ENCODE measurements at regions not wholly inside any gene's neighbourhood (a gene's known extent, or its start where the extent isn't known, plus 50 kb on each side); places are given as distances from the start of the nearest gene placed in this dataset.

DNA sequence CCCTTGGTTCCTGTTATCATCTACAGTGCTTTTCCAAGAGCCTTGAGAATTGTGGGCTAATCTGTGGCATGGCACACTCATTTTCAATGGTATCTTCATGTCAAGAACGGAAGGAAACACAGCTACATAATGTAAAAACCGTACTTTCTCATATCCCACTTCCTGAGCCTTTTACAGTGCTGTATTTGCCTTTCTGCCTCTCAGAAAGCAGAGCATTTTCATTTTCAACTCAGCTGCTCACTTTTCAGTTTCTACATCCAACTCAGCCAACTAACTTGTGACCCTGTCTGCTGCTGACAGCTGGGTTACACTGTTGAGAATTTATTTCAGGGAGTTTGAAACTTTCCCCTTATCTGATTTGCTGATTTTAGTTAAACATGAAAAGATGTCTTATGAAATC, 875.8 kb upstream of the KCND2 start:
- Mint-ChIP-seq H3K9me3 (peaks cover 0 to 4% (median 0%) of the 10 kb centered on the region in 7 donors), H3K4me3 (no peak overlapping the region), H3K36me3 (no peaks in the 10 kb centered on the region), H3K27me3 (no peaks in the 10 kb centered on the region), H3K4me1 (no peaks in the 10 kb centered on the region), H3K27ac (no peak overlapping the region)
- no peak for ATAC-seq (ENCODE audit: low read depth in 2 of 2)
- DNase-seq: no peak

DNA sequence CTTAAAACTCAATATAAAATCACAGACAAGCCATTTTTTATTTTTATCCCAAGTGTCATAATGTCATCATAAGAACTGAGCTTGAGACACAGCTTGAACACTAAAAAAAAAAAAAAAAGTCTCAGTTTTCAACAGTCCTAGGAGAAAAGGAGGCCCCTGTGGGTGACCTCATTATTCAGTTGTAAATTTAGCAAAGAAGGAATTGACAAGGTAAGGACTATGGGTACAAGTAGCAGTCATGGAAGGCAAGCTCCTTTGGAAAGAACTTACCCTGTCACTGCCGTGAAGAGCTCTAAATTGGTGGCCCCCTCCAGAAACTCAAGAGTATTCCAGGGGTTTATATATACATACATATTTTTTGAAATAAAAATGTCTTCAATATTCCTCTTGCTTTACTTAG, 864.4 kb upstream of the KCND2 start:
- DNase-seq (no peak), ATAC-seq (ENCODE audit: low read depth in 2 of 2) (no peak)
- Mint-ChIP-seq H3K9me3 (peaks cover 0 to 14% (median 4%) of the 10 kb centered on the region in 7 donors), H3K4me3 (no peak overlapping the region), H3K27me3 (no peaks in the 10 kb centered on the region), H3K27ac (no peak overlapping the region), H3K4me1 (no peaks in the 10 kb centered on the region), H3K36me3 (no peaks in the 10 kb centered on the region)

- Mint-ChIP-seq H3K9me3 (peaks cover 0 to 14% (median 4%) of the 10 kb centered on the region in 7 donors), H3K27me3 (no peaks in the 10 kb centered on the region), H3K4me3 (no peak overlapping the region), H3K4me1 (no peaks in the 10 kb centered on the region), H3K36me3 (no peaks in the 10 kb centered on the region), H3K27ac (no peak overlapping the region)
- ATAC-seq (ENCODE audit: low read depth in 2 of 2) (no peak), DNase-seq (no peak)
These were observed 859.6 kb upstream of the KCND2 start for GRCh38 chr7:119413314-119413805.

DNA sequence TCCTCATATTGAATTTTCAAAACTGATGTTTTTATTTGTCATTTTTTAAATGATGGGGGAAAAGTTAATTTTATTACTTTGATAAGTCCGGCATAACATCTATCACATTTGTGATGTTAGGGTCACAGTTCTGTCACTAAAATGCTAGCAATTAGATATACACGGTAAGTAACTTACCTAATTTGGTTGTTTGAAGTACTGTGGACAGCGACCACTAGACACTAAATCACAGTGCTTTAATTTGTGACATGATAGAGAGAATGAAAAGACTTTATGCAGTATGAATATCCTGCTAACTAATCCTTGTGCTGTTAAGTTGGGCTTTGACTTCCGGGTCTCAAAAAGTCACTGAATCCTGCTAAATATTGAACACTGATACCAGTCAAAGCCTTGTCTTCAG, 857.3 kb upstream of the KCND2 start:
- ATAC-seq (ENCODE audit: low read depth in 2 of 2): no peak
- Mint-ChIP-seq H3K4me1 (no peaks in the 10 kb centered on the region), H3K9me3 (peaks cover 0 to 17% (median 4%) of the 10 kb centered on the region in 7 donors), H3K27me3 (no peaks in the 10 kb centered on the region), H3K27ac (no peak overlapping the region), H3K36me3 (no peaks in the 10 kb centered on the region), H3K4me3 (no peak overlapping the region)
- no peak for DNase-seq

DNA sequence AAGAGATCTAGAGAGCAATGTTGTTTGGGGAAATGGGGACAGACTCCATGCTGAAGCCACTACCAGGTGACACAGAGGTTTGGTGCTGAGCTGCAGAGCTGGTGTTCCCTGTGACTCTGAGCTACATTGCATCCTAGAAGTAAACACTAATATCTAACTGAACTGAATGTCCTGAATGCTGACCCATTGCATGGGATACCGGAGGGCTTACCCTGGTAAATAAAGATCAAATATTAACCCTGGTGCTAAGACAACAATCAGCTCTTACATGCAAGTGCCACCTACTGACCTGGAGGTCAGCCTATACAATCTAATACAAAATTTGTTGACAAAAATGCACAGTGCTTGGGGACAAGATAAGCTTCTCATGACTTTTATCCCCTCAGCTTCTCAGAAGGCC, 851.3 kb upstream of the KCND2 start:
- H3K4me3 Mint-ChIP-seq: no peak overlapping the region
- no peak for ATAC-seq (ENCODE audit: low read depth in 2 of 2)
- no peak overlapping the region for H3K27ac Mint-ChIP-seq
- no peak for DNase-seq
- peaks cover 0 to 9% (median 2%) of the 10 kb centered on the region in 7 donors for H3K9me3 Mint-ChIP-seq
- H3K36me3 Mint-ChIP-seq: no peaks in the 10 kb centered on the region
- H3K4me1 Mint-ChIP-seq: no peaks in the 10 kb centered on the region
- H3K27me3 Mint-ChIP-seq: no peaks in the 10 kb centered on the region

- ATAC-seq (ENCODE audit: low read depth in 2 of 2) (no peak), DNase-seq (no peak)
- Mint-ChIP-seq H3K4me1 (no peaks in the 10 kb centered on the region), H3K27ac (no peak overlapping the region), H3K4me3 (no peak overlapping the region), H3K27me3 (no peaks in the 10 kb centered on the region), H3K9me3 (peaks cover 0 to 20% (median 10%) of the 10 kb centered on the region in 7 donors), H3K36me3 (no peaks in the 10 kb centered on the region)
These were observed 836.1 kb upstream of the KCND2 start for GRCh38 chr7:119436882-119437281.

DNA sequence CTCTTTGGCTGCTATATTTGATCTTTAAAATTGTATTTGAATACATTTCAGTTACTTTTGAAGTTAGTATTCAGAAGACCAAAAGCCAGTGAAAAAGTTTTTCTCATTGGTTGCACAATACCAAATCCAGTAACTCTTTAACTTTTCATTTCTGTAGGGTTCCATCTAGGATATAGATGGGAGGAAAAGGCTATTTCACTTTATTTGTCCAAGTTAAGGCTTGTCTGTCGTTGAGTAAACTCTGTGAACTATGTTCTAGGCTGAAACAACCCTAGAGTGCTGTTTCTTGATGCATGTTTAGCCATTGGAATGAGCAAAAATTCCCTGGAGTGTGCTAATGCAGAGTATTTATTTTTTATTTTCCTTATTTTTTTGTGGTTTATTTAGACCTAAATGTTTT, 834.7 kb upstream of the KCND2 start:
- no peaks in the 10 kb centered on the region for H3K4me1 Mint-ChIP-seq
- no peaks in the 10 kb centered on the region for H3K36me3 Mint-ChIP-seq
- no peak overlapping the region for H3K27ac Mint-ChIP-seq
- H3K4me3 Mint-ChIP-seq: no peak overlapping the region
- H3K27me3 Mint-ChIP-seq: no peaks in the 10 kb centered on the region
- H3K9me3 Mint-ChIP-seq: peaks cover 0 to 20% (median 7%) of the 10 kb centered on the region in 7 donors
- DNase-seq (no peak), ATAC-seq (ENCODE audit: low read depth in 2 of 2) (no peak)

- Mint-ChIP-seq H3K36me3 (no peaks in the 10 kb centered on the region), H3K27ac (no peak overlapping the region), H3K27me3 (no peaks in the 10 kb centered on the region), H3K4me3 (no peak overlapping the region), H3K4me1 (no peaks in the 10 kb centered on the region), H3K9me3 (peaks cover 0 to 18% (median 7%) of the 10 kb centered on the region in 7 donors)
- ATAC-seq (ENCODE audit: low read depth in 2 of 2): no peak
- DNase-seq: no peak
These were observed 833.8 kb upstream of the KCND2 start for GRCh38 chr7:119439192-119439591.

GRCh38 chr7:119452401-119452800, 820.6 kb upstream of the KCND2 start:
- Mint-ChIP-seq H3K36me3 (no peaks in the 10 kb centered on the region), H3K27me3 (no peaks in the 10 kb centered on the region), H3K4me1 (no peaks in the 10 kb centered on the region), H3K27ac (no peak overlapping the region), H3K9me3 (peaks cover 0 to 4% (median 0%) of the 10 kb centered on the region in 7 donors), H3K4me3 (no peak overlapping the region)
- DNase-seq (no peak), ATAC-seq (ENCODE audit: low read depth in 2 of 2) (no peak)

GRCh38 chr7:119465798-119466305, 807.1 kb upstream of the KCND2 start:
- H3K27me3 Mint-ChIP-seq: no peaks in the 10 kb centered on the region
- DNase-seq (no peak), ATAC-seq (ENCODE audit: low read depth in 2 of 2) (no peak)
- H3K4me3 Mint-ChIP-seq: no peak overlapping the region
- H3K4me1 Mint-ChIP-seq: no peaks in the 10 kb centered on the region
- H3K27ac Mint-ChIP-seq: no peak overlapping the region
- peaks cover 0 to 4% (median 0%) of the 10 kb centered on the region in 7 donors for H3K9me3 Mint-ChIP-seq
- no peaks in the 10 kb centered on the region for H3K36me3 Mint-ChIP-seq

DNA sequence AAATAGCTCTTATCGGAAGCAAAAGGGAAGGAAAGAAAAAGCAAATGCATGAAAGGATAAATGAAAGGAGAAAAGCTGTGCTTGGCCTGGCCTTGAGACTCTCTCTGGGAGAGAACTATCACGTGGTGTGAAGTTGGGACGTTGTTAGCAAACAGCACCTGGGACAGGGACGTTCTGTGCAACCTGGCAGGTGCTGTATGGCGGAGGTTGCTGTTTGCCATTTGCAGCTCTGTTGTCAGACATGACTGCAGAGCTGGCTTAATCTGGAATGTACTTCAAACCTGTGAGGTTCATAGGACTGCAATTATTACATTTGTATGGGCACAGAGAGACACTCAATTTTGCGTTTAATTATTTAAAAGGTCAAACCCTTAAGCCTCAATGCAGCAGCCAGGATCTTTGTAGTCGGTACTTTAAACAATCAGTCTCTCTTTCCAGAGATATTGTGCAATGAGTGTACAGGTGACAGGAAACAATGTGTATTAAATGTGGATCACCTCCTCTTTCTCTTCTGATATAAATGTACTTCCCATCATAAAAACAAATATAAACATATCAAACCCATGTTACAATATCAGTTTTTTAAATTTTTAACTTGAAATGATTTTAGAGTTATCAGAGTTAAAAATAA, 800.5 kb upstream of the KCND2 start:
- Mint-ChIP-seq H3K27ac (no peak overlapping the region), H3K4me3 (no peak overlapping the region), H3K9me3 (peaks cover 0 to 4% (median 0%) of the 10 kb centered on the region in 7 donors), H3K36me3 (no peaks in the 10 kb centered on the region), H3K4me1 (no peaks in the 10 kb centered on the region), H3K27me3 (no peaks in the 10 kb centered on the region)
- DNase-seq (no peak), ATAC-seq (ENCODE audit: low read depth in 2 of 2) (no peak)

- Mint-ChIP-seq H3K27me3 (no peaks in the 10 kb centered on the region), H3K27ac (peak overlapping the region in 1 of 6 donors; percentile 57)
These were observed 790.8 kb upstream of the KCND2 start for GRCh38 chr7:119482209-119482608.

DNA sequence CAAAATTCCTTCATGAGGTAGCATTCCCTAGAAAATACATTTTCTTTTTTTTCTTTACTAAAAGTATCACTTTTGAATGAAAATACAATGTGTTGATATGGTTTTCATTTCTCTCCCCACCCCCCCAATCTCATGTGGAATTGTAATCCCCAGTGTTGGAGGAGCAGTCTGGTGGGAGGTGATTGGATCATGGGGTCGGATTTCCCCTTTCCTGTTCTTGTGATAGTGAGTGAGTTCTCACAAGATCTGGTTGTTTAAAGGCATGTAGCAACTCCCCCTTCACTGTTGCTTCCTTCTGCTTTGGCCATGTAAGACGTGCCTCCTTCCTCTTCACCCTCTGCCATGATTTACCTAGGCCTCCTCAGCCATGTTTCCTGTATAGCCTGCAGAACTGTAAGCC, 790.3 kb upstream of the KCND2 start:
- Mint-ChIP-seq H3K9me3 (peaks cover 0 to 9% (median 2%) of the 10 kb centered on the region in 7 donors), H3K27me3 (no peaks in the 10 kb centered on the region), H3K27ac (no peak overlapping the region), H3K4me1 (no peaks in the 10 kb centered on the region), H3K4me3 (no peak overlapping the region), H3K36me3 (no peaks in the 10 kb centered on the region)
- no peak for DNase-seq
- ATAC-seq (ENCODE audit: low read depth in 2 of 2): no peak

More at GRCh38 chr7:119482209-119482608, 790.8 kb upstream of the KCND2 start:
- Mint-ChIP-seq H3K36me3 (no peaks in the 10 kb centered on the region), H3K4me1 (no peaks in the 10 kb centered on the region), H3K9me3 (peaks cover 0 to 9% (median 2%) of the 10 kb centered on the region in 7 donors), H3K4me3 (no peak overlapping the region)
- no peak for ATAC-seq (ENCODE audit: low read depth in 2 of 2)
- no peak for DNase-seq

DNA sequence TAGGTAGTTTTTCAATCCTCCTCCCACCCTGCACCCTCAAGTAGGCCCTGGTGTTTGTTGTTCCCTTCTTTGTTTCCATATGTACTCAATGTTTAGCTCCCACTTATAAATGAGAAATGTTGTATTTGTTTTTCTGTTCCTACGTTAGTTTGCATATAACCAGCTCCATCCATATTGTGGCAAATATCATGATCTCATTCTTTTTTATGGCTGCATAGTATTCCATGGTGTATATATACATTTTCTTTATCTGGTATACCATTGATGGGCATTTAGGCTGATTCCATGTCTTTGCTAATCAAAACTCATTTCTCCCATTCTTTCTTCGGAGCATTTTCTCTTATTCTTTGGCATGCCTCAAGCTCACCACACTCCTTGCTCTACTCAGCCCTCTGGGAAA, 789.6 kb upstream of the KCND2 start:
- no peak for ATAC-seq (ENCODE audit: low read depth in 2 of 2)
- Mint-ChIP-seq H3K4me1 (no peaks in the 10 kb centered on the region), H3K27me3 (no peaks in the 10 kb centered on the region), H3K9me3 (peaks cover 0 to 9% (median 2%) of the 10 kb centered on the region in 7 donors), H3K36me3 (no peaks in the 10 kb centered on the region), H3K4me3 (no peak overlapping the region), H3K27ac (no peak overlapping the region)
- no peak for DNase-seq
